ENCODE measurements at regions not wholly inside any gene's neighbourhood (a gene's known extent, or its start where the extent isn't known, plus 50 kb on each side); places are given as distances from the start of the nearest gene placed in this dataset.

- DNase-seq, result no peak
Observed at GRCh38 chr10:130230036-130230435, 93.8 kb downstream of the GLRX3 start.

GRCh38 chr10:130230611-130231010 lies 94.4 kb downstream of the GLRX3 start:
- DNase-seq, result no peak

GRCh38 chr10:130231251-130231741 lies 95.1 kb downstream of the GLRX3 start:
- no peak for DNase-seq

GRCh38 chr10:130232166-130233034 lies 96.2 kb downstream of the GLRX3 start:
- DNase-seq, result no peak

GRCh38 chr10:130233035-130233360 lies 96.8 kb downstream of the GLRX3 start:
- no peak for DNase-seq

GRCh38 chr10:130233426-130233825 lies 97.2 kb downstream of the GLRX3 start:
- no peak for DNase-seq

- no peak for DNase-seq
Observed at GRCh38 chr10:130234171-130234965, 98.2 kb downstream of the GLRX3 start.

GRCh38 chr10:130236711-130237110 lies 100.5 kb downstream of the GLRX3 start:
- DNase-seq, result no peak

- no peak for DNase-seq
Observed at GRCh38 chr10:130240409-130240808, 104.2 kb downstream of the GLRX3 start.

GRCh38 chr10:130242513-130242912 lies 106.3 kb downstream of the GLRX3 start:
- DNase-seq, result no peak

- no peak for DNase-seq
Observed at GRCh38 chr10:130243015-130243414, 106.8 kb downstream of the GLRX3 start.

- no peak for DNase-seq
Observed at GRCh38 chr10:130244031-130244927, 108.1 kb downstream of the GLRX3 start.

- no peak for DNase-seq
Observed at GRCh38 chr10:130244928-130245495, 108.8 kb downstream of the GLRX3 start.

- DNase-seq, result no peak
Observed at GRCh38 chr10:130246113-130246512, 109.9 kb downstream of the GLRX3 start.

GRCh38 chr10:130250127-130250526 lies 113.9 kb downstream of the GLRX3 start:
- no peak for DNase-seq

- DNase-seq, result no peak
Observed at GRCh38 chr10:130251766-130252165, 115.6 kb downstream of the GLRX3 start.

- no peak for DNase-seq
Observed at GRCh38 chr10:130254243-130254642, 118.1 kb downstream of the GLRX3 start.

- DNase-seq, result no peak
Observed at GRCh38 chr10:130254662-130255061, 118.5 kb downstream of the GLRX3 start.

- no peak for DNase-seq
Observed at GRCh38 chr10:130255777-130256176, 119.6 kb downstream of the GLRX3 start.

- DNase-seq, result no peak
Observed at GRCh38 chr10:130257897-130258296, 121.7 kb downstream of the GLRX3 start.

- DNase-seq, result no peak
Observed at GRCh38 chr10:130259380-130259779, 123.2 kb downstream of the GLRX3 start.

- DNase-seq, result no peak
Observed at GRCh38 chr10:130261306-130261705, 125.1 kb downstream of the GLRX3 start.
